H1 (cell line): ENCODE measurements at regions not wholly inside any gene's neighbourhood (a gene's known extent, or its start where the extent isn't known, plus 50 kb on each side); places are given as distances from the start of the nearest gene placed in this dataset.

Source experiments
- CTCF ChIA-PET: fragments of 300-600 bp; sonication (Branson Sonifier 250); formaldehyde crosslinking; loops from one replicate; lab custom pipeline; 2021; ENCODE audit not compliant: partially characterized antibody; lab: Charles Lee
- POLR2A ChIA-PET: fragments of 300-600 bp; sonication (Branson Sonifier 250); formaldehyde crosslinking; loops from one replicate; lab custom pipeline; 2021; ENCODE audit warnings: inconsistent platforms; ENCODE audit not compliant: partially characterized antibody; lab: Charles Lee
- DNase-seq, 2 experiments: peaks; one replicate each; pipeline versions ENCODE4 v3.0.0 to v3.0.0-alpha.2; 2010 to 2022; ENCODE audit warnings: low spot score in 2 of 2, low read depth in 1 of 2, mixed read lengths in 1 of 2
- FAIRE-seq: peaks from 2 replicates; lab custom pipeline; 2011; peaks lifted over from hg19 to GRCh38; lab: Jason Lieb, UNC
- H2AFZ ChIP-seq: 2 replicates; pipeline ENCODE4 v1.8.1; 2012; ENCODE audit warnings: low read length, inconsistent platforms
- H2AK5ac ChIP-seq: 2 replicates; pipeline ENCODE4 v1.6.1; 2013; ENCODE audit warnings: low read depth, low read length
- H2BK120ac ChIP-seq: replicated peaks from 2 replicates; pipeline ENCODE3; 2013; ENCODE audit warnings: low read depth, low read length, inconsistent platforms
- H2BK12ac ChIP-seq: 2 replicates; pipeline ENCODE4 v1.6.1; 2013; ENCODE audit warnings: low read depth, low read length
- H2BK15ac ChIP-seq: 2 replicates; pipeline ENCODE4 v1.6.1; 2013; ENCODE audit warnings: low read length
- H2BK20ac ChIP-seq: 2 replicates; pipeline ENCODE4 v1.6.1; 2013; ENCODE audit warnings: low read length
- H2BK5ac ChIP-seq: 2 replicates; pipeline ENCODE4 v1.6.1; 2013; ENCODE audit warnings: low read depth, low read length
- H3K14ac ChIP-seq: 2 replicates; pipeline ENCODE4 v1.6.1; 2013; ENCODE audit warnings: inconsistent platforms; ENCODE audit not compliant: insufficient read length
- H3K18ac ChIP-seq: 2 replicates; pipeline ENCODE4 v1.6.1; 2013; ENCODE audit warnings: low read length; ENCODE audit errors: extremely low read depth
- H3K23ac ChIP-seq: 2 replicates; pipeline ENCODE4 v1.6.1; 2013; ENCODE audit warnings: inconsistent platforms; ENCODE audit not compliant: insufficient read length
- H3K23me2 ChIP-seq: 2 replicates; pipeline ENCODE4 v1.6.1; 2013; ENCODE audit warnings: low read depth, low read length
- H3K27ac ChIP-seq: 2 replicates; pipeline ENCODE4 v1.6.1; 2011; ENCODE audit warnings: low read depth, low read length, inconsistent platforms
- H3K27me3 ChIP-seq, 4 experiments: replicated peaks in 1 of 4; 1 replicate in 1 of 4; 2 replicates in 3 of 4; pipeline versions ENCODE4 v1.6.1 to v1.8.1; 2011 to 2013; ENCODE audit warnings: low read length in 3 of 4, mild to moderate bottlenecking in 3 of 4, inconsistent platforms in 2 of 4, mixed read lengths in 2 of 4, moderate library complexity in 1 of 4; ENCODE audit not compliant: control insufficient read depth in 3 of 4, insufficient read depth in 3 of 4; ENCODE audit errors: extremely low read depth in 1 of 4
- H3K36me3 ChIP-seq, 4 experiments: 2 replicates each; pipeline versions ENCODE4 v1.6.1 to v1.8.1; 2011 to 2013; ENCODE audit warnings: mild to moderate bottlenecking in 4 of 4, low read length in 3 of 4, moderate library complexity in 2 of 4, control low read depth in 1 of 4, inconsistent platforms in 1 of 4; ENCODE audit not compliant: insufficient read depth in 4 of 4, control insufficient read depth in 2 of 4
- H3K4ac ChIP-seq: replicated peaks from 2 replicates; pipeline ENCODE3; 2013; ENCODE audit warnings: low read length, low read depth, mixed read lengths, inconsistent platforms; ENCODE audit not compliant: insufficient read length
- H3K4me1 ChIP-seq, 4 experiments: replicated peaks in 1 of 4; 1 replicate in 1 of 4; 2 replicates in 3 of 4; pipeline versions ENCODE4 v1.6.1 to v1.8.1; 2011 to 2013; ENCODE audit warnings: low read length in 3 of 4, inconsistent platforms in 2 of 4, mixed read lengths in 1 of 4; ENCODE audit not compliant: insufficient read depth in 4 of 4, control insufficient read depth in 3 of 4
- H3K4me2 ChIP-seq, 2 experiments: 2 replicates each; pipeline versions ENCODE4 v1.6.1 to v1.8.1; 2011 to 2013; ENCODE audit warnings: low read depth in 2 of 2, low read length in 2 of 2, control low read depth in 1 of 2, inconsistent platforms in 1 of 2, mild to moderate bottlenecking in 1 of 2; ENCODE audit not compliant: insufficient read depth in 1 of 2
- H3K4me3 ChIP-seq, 4 experiments: fragments of 200-600, 300-600 bp in 1 of 4; sonication (generic), shearing (Covaris generic), sonication (Bioruptor Twin) in 1 of 4; 2 replicates each; pipeline versions ENCODE4 v1.5.1 to v1.8.1; 2011 to 2016; ENCODE audit warnings: low read length in 4 of 4, low read depth in 3 of 4, control low read depth in 2 of 4, inconsistent platforms in 2 of 4, mild to moderate bottlenecking in 2 of 4, mixed read lengths in 1 of 4, moderate library complexity in 1 of 4; ENCODE audit not compliant: insufficient read depth in 2 of 4; ENCODE audit errors: extremely low read depth in 1 of 4
- H3K56ac ChIP-seq: replicated peaks from 2 replicates; pipeline ENCODE3; 2013; ENCODE audit warnings: low read depth, mild to moderate bottlenecking, mixed read lengths, low read length, inconsistent platforms; ENCODE audit not compliant: insufficient read length
- H3K79me1 ChIP-seq: 2 replicates; pipeline ENCODE4 v1.6.1; 2013; ENCODE audit warnings: low read depth, low read length, control low read depth
- H3K79me2 ChIP-seq, 2 experiments: 2 replicates each; pipeline versions ENCODE4 v1.6.1 to v1.8.1; 2012 to 2013; ENCODE audit warnings: low read length in 2 of 2, mild to moderate bottlenecking in 2 of 2, inconsistent platforms in 1 of 2; ENCODE audit not compliant: insufficient read depth in 2 of 2, control insufficient read depth in 1 of 2
- H3K9ac ChIP-seq, 4 experiments: replicated peaks in 1 of 4; 1 replicate in 1 of 4; 2 replicates in 3 of 4; pipeline versions ENCODE4 v1.6.1 to v1.8.1; 2011 to 2013; ENCODE audit warnings: low read depth in 3 of 4, low read length in 3 of 4, control low read depth in 2 of 4, mild to moderate bottlenecking in 2 of 4, moderate library complexity in 2 of 4, inconsistent platforms in 1 of 4; ENCODE audit errors: extremely low read depth in 1 of 4
- H3K9me3 ChIP-seq, 2 experiments: 2 replicates each; pipeline versions ENCODE4 v1.6.1 to v1.8.1; 2012 to 2013; ENCODE audit warnings: mild to moderate bottlenecking in 2 of 2, moderate library complexity in 2 of 2, control low read depth in 1 of 2, inconsistent platforms in 1 of 2, low read depth in 1 of 2, low read length in 1 of 2, mixed read lengths in 1 of 2; ENCODE audit not compliant: insufficient read depth in 2 of 2
- H4K20me1 ChIP-seq, 2 experiments: replicated peaks in 1 of 2; 2 replicates each; pipeline versions ENCODE3 to v1.8.1; 2011 to 2013; ENCODE audit warnings: inconsistent platforms in 2 of 2, low read length in 2 of 2, mild to moderate bottlenecking in 1 of 2; ENCODE audit not compliant: insufficient read depth in 2 of 2, control insufficient read depth in 1 of 2
- H4K5ac ChIP-seq: 2 replicates; pipeline ENCODE4 v1.6.1; 2013; ENCODE audit warnings: low read length, low read depth, mixed read lengths, inconsistent platforms; ENCODE audit not compliant: insufficient read length
- H4K8ac ChIP-seq: 2 replicates; pipeline ENCODE4 v1.8.0; 2013; ENCODE audit warnings: mild to moderate bottlenecking, moderate library complexity, low read length, inconsistent platforms; ENCODE audit not compliant: insufficient read depth; ENCODE audit errors: extremely low read depth
- H4K91ac ChIP-seq: replicated peaks from 2 replicates; pipeline ENCODE3; 2013; ENCODE audit warnings: low read length, mixed read lengths, inconsistent platforms; ENCODE audit not compliant: insufficient read length
- CBX8 ChIP-seq: fragments of 300-800, 300-1000 bp; sonication (generic); IDR thresholded peaks from 2 replicates; pipeline ENCODE4 v1.7.1; 2016; ENCODE audit warnings: low read depth, low read length, borderline replicate concordance
- CHD2 ChIP-seq: IDR thresholded peaks from 2 replicates; pipeline ENCODE4 v1.6.1; 2012; ENCODE audit warnings: low read length, improper control_type of control experiment
- CREB1 ChIP-seq: IDR thresholded peaks from 2 replicates; pipeline ENCODE4 v1.6.1; 2012; ENCODE audit warnings: inconsistent platforms
- EP300 ChIP-seq, 2 experiments: IDR thresholded peaks; 1 replicate in 1 of 2; 2 replicates in 1 of 2; pipeline ENCODE4 v1.6.1; 2011 to 2012; ENCODE audit warnings: low read depth in 2 of 2, low read length in 2 of 2, mild to moderate bottlenecking in 2 of 2, borderline replicate concordance in 1 of 2, inconsistent platforms in 1 of 2, moderate library complexity in 1 of 2
- KDM4A ChIP-seq: IDR thresholded peaks from one replicate; pipeline ENCODE4 v1.7.1; 2012; ENCODE audit warnings: low read depth, mild to moderate bottlenecking, moderate library complexity, low read length, inconsistent platforms; ENCODE audit not compliant: severe bottlenecking
- POLR2AphosphoS5 ChIP-seq: IDR thresholded peaks from 2 replicates; pipeline ENCODE4 v1.6.1; 2011; ENCODE audit warnings: low read depth, low read length
- RBBP5 ChIP-seq: IDR thresholded peaks from 2 replicates; pipeline ENCODE4 v1.7.1; 2012; ENCODE audit warnings: low read depth, mild to moderate bottlenecking, inconsistent platforms, low read length, moderate library complexity, borderline replicate concordance
- SP2 ChIP-seq: IDR thresholded peaks from 2 replicates; pipeline ENCODE4 v1.6.1; 2012; ENCODE audit warnings: mild to moderate bottlenecking, low read length, inconsistent platforms
- TAF1 ChIP-seq: IDR thresholded peaks from 2 replicates; pipeline ENCODE4 v1.6.1; 2011; ENCODE audit warnings: mild to moderate bottlenecking, low read depth, low read length
- TCF12 ChIP-seq: IDR thresholded peaks from 2 replicates; pipeline ENCODE4 v1.6.1; 2011; ENCODE audit warnings: low read depth, mild to moderate bottlenecking, low read length
- WGBS, 2 experiments: shearing (Covaris generic) in 1 of 2; methylation state at CpG; one replicate each; pipeline versions ENCODE4 v1.1.6 to v1.1.7; 2013 to 2015; ENCODE audit warnings: low lambda C conversion rate in 2 of 2, mixed read lengths in 2 of 2, inconsistent platforms in 1 of 2, low coverage in 1 of 2, missing lambda C conversion rate in 1 of 2; ENCODE audit not compliant: insufficient replicate concordance in 2 of 2, insufficient coverage in 1 of 2, insufficient read length in 1 of 2; ENCODE audit errors: extremely low coverage in 1 of 2, missing lambda C conversion rate in 1 of 2; 5-methylcytosine and 5-hydroxymethylcytosine counted together
- TF ChIP-seq, protein P1 (sequence below): IDR thresholded peaks from 2 replicates; pipeline ENCODE4 v1.6.1; 2011; ENCODE audit warnings: low read length, improper control_type of control experiment
- TF ChIP-seq, protein P2 (sequence below), 3 experiments: IDR thresholded peaks; 1 replicate in 2 of 3; 2 replicates in 1 of 3; pipeline versions ENCODE4 v1.5.1 to v1.6.1; 2011; ENCODE audit warnings: low read length in 3 of 3, mild to moderate bottlenecking in 3 of 3, inconsistent platforms in 2 of 3, low read depth in 1 of 3, moderate library complexity in 1 of 3; ENCODE audit not compliant: insufficient read depth in 1 of 3; ENCODE audit errors: control extremely low read depth in 1 of 3

DNA sequence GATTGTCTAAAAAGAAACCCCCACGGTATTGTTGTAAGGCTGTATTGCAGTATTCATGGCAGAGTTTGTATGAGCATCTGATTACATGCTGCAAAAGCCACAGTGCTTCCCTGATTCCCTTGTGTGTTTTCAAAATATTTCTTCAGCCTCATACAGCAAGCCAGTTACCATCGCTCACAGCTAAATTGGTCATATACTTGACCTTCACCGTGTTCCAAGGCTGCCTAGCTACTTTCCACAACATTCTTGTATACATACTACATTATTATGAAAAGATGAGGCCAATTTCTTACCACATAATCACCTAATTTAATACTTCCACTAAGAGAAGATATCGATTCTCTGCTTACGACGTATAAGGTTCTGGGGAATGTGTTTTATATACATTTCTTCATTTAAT is 576.3 kb upstream of the CNTNAP5 start:
- no peak overlapping the region for H3K4me2 ChIP-seq
- H2BK12ac ChIP-seq, result no peak overlapping the region
- no peaks in the 10 kb centered on the region; the same call in 1 of the 2 replicates for H3K23me2 ChIP-seq
- H3K14ac ChIP-seq, result no peak overlapping the region
- no peaks in the 10 kb centered on the region for H3K36me3 ChIP-seq
- no peak overlapping the region for H4K91ac ChIP-seq
- no peak overlapping the region for H4K8ac ChIP-seq
- ChIA-PET CTCF (no interaction called here), POLR2A (no interaction called here)
- H4K5ac ChIP-seq, result no peak overlapping the region
- DNase-seq (no peak), FAIRE-seq (no peak)
- H3K4ac ChIP-seq, result no peak overlapping the region
- no peak overlapping the region for H3K56ac ChIP-seq
- no peaks in the 10 kb centered on the region for H3K79me1 ChIP-seq
- H3K18ac ChIP-seq, result no peak overlapping the region
- no peak overlapping the region for H3K4me3 ChIP-seq
- H4K20me1 ChIP-seq, result no peaks in the 10 kb centered on the region
- H2BK120ac ChIP-seq, result no peak overlapping the region
- no peaks in the 10 kb centered on the region for H3K9me3 ChIP-seq
- WGBS, 2 experiments, result 91% methylated on average over 6 of the region's 6 CpGs; no CpG with 5 or more reads in 1 of the 2 experiments
- no peaks in the 10 kb centered on the region for H3K4me1 ChIP-seq
- H3K23ac ChIP-seq, result no peak overlapping the region
- H2BK5ac ChIP-seq, result no peak overlapping the region
- H2BK20ac ChIP-seq, result no peak overlapping the region
- no peak overlapping the region for H3K9ac ChIP-seq
- H3K27me3 ChIP-seq, result no peaks in the 10 kb centered on the region
- H2AK5ac ChIP-seq, result no peak overlapping the region
- no peak overlapping the region for H2AFZ ChIP-seq
- H2BK15ac ChIP-seq, result no peak overlapping the region
- H3K79me2 ChIP-seq, result no peaks in the 10 kb centered on the region
- no peak overlapping the region for H3K27ac ChIP-seq
- TF ChIP-seq CBX8 (no peak), KDM4A (no peak), SP2 (no peak), TCF12 (no peak), TAF1 (no peak), CREB1 (no peak), RBBP5 (no peak), EP300 (IDR thresholded peaks at IDR 0.05; ENCODE audit: borderline replicate concordance in 1 of 2, low read depth in 2 of 2, low read length in 2 of 2) (no peak), POLR2AphosphoS5 (no peak), CHD2 (no peak)
- TF ChIP-seq, protein P1, sequence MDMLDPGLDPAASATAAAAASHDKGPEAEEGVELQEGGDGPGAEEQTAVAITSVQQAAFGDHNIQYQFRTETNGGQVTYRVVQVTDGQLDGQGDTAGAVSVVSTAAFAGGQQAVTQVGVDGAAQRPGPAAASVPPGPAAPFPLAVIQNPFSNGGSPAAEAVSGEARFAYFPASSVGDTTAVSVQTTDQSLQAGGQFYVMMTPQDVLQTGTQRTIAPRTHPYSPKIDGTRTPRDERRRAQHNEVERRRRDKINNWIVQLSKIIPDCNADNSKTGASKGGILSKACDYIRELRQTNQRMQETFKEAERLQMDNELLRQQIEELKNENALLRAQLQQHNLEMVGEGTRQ, result no peak
- TF ChIP-seq, protein P2, sequence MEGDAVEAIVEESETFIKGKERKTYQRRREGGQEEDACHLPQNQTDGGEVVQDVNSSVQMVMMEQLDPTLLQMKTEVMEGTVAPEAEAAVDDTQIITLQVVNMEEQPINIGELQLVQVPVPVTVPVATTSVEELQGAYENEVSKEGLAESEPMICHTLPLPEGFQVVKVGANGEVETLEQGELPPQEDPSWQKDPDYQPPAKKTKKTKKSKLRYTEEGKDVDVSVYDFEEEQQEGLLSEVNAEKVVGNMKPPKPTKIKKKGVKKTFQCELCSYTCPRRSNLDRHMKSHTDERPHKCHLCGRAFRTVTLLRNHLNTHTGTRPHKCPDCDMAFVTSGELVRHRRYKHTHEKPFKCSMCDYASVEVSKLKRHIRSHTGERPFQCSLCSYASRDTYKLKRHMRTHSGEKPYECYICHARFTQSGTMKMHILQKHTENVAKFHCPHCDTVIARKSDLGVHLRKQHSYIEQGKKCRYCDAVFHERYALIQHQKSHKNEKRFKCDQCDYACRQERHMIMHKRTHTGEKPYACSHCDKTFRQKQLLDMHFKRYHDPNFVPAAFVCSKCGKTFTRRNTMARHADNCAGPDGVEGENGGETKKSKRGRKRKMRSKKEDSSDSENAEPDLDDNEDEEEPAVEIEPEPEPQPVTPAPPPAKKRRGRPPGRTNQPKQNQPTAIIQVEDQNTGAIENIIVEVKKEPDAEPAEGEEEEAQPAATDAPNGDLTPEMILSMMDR (IDR thresholded peaks at IDR 0.05; ENCODE audit: control extremely low read depth in 1 of 3, insufficient read depth in 1 of 3, low read depth in 1 of 3, low read length in 3 of 3), result no peak
